GM21381 (cell line): ENCODE measurements at regions not wholly inside any gene's neighbourhood (a gene's known extent, or its start where the extent isn't known, plus 50 kb on each side); places are given as distances from the start of the nearest gene placed in this dataset.

Source experiments
- ATAC-seq: cut with Tn5 transposase; IDR thresholded peaks from one replicate; pipeline ENCODE4 v1.9.1; 2021; ENCODE audit warnings: mild to moderate bottlenecking, moderate library complexity; ENCODE audit not compliant: unreplicated experiment

GRCh38 chr16:86681031-86681756 lies 102.8 kb downstream of the FOXL1 start:
- no peak for ATAC-seq

- no peak for ATAC-seq
Measured at GRCh38 chr16:86681757-86682106, 103.4 kb downstream of the FOXL1 start.

GRCh38 chr16:86682219-86682904 lies 104.0 kb downstream of the FOXL1 start:
- ATAC-seq, result no peak

GRCh38 chr16:86683441-86684194 lies 105.3 kb downstream of the FOXL1 start:
- no peak for ATAC-seq

GRCh38 chr16:86685076-86685475 lies 106.7 kb downstream of the FOXL1 start:
- ATAC-seq, result no peak

GRCh38 chr16:86690970-86691369 lies 112.6 kb downstream of the FOXL1 start:
- ATAC-seq, result no peak

GRCh38 chr16:86692426-86692825 lies 114.1 kb downstream of the FOXL1 start:
- no peak for ATAC-seq

GRCh38 chr16:86693033-86693432 lies 114.7 kb downstream of the FOXL1 start:
- no peak for ATAC-seq

GRCh38 chr16:86697715-86698114 lies 119.4 kb downstream of the FOXL1 start:
- no peak for ATAC-seq

- ATAC-seq, result no peak
Measured at GRCh38 chr16:86700046-86700945, 121.9 kb downstream of the FOXL1 start.

GRCh38 chr16:86701286-86701975 lies 123.1 kb downstream of the FOXL1 start:
- no peak for ATAC-seq

GRCh38 chr16:86702824-86703588 lies 124.7 kb downstream of the FOXL1 start:
- no peak for ATAC-seq

GRCh38 chr16:86704516-86704915 lies 126.2 kb downstream of the FOXL1 start:
- no peak for ATAC-seq

- no peak for ATAC-seq
Measured at GRCh38 chr16:86706726-86707125, 128.4 kb downstream of the FOXL1 start.

- ATAC-seq, result no peak
Measured at GRCh38 chr16:86707171-86707570, 128.8 kb downstream of the FOXL1 start.

GRCh38 chr16:86707581-86707980 lies 129.2 kb downstream of the FOXL1 start:
- no peak for ATAC-seq

- no peak for ATAC-seq
Measured at GRCh38 chr16:86708431-86708830, 130.1 kb downstream of the FOXL1 start.

GRCh38 chr16:86709103-86709502 lies 130.8 kb downstream of the FOXL1 start:
- ATAC-seq, result no peak

GRCh38 chr16:86709902-86710601 lies 131.7 kb downstream of the FOXL1 start:
- no peak for ATAC-seq
